Mammary epithelial cell (primary cell): ENCODE measurements at regions not wholly inside any gene's neighbourhood (a gene's known extent, or its start where the extent isn't known, plus 50 kb on each side); places are given as distances from the start of the nearest gene placed in this dataset.
"Not testable (repeated sequence)": the region's sequence is repeated elsewhere in the genome, so short reads cannot be mapped to it uniquely, and the experiment has no call there.

Experiments
- CTCF ChIP-seq, 2 donors: IDR thresholded peaks in 1 of 2; conservative IDR thresholded peaks in 1 of 2; 2 replicates each; pipeline ENCODE4 v1.5.1; 2011 to 2012; ENCODE audit warnings: inconsistent platforms in 2 of 2, low read length in 2 of 2, mild to moderate bottlenecking in 2 of 2, control low read depth in 1 of 2, low read depth in 1 of 2; ENCODE audit not compliant: insufficient read depth in 1 of 2; ENCODE audit errors: extremely low read depth in 1 of 2
- EZH2 ChIP-seq: IDR thresholded peaks from 2 replicates; pipeline ENCODE4 v1.6.1; 2012; ENCODE audit warnings: low read length, inconsistent platforms, borderline replicate concordance

DNA sequence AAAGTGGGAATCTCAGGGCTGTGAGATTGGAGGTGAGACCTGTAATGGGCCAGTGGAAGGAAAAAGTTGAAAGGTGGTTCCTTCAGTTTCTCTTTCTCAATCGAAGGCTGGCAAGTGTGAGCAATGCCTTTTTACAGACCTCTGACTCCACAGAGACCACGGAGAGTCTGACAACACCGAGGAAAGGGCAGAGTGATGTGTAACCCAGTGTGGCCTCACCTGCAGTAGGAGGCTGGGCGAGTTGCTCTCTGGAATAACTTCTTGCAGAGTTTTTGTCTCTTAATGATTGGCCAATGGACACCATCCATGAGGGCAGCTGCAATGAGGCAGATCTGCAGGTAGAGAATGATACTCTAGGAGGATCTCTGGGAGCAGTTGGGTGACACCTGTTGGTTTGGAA lies 115.8 kb downstream of the CRYBB2 start:
- TF ChIP-seq EZH2; CTCF (conservative IDR thresholded peaks at IDR 0.05 in 1 of 2, IDR thresholded peaks at IDR 0.05 in 1 of 2; ENCODE audit: extremely low read depth in 1 of 2, insufficient read depth in 1 of 2, low read depth in 1 of 2, low read length in 2 of 2): not testable (repeated sequence)
